GM12878 (cell line): ENCODE measurements at regions not wholly inside any gene's neighbourhood (a gene's known extent, or its start where the extent isn't known, plus 50 kb on each side); places are given as distances from the start of the nearest gene placed in this dataset.

ENCODE experiments used
- ATAC-seq: fragments of 200-7000 bp; cut with Tn5 transposase; 3 replicates; pipeline ENCODE4 v1.9.1; 2020; ENCODE audit warnings: mild to moderate bottlenecking, moderate library complexity
- BruUV-seq: library from RNA; stranded (reverse); fragments of 400-500 nt; replicated peaks from 2 replicates; lab custom pipeline; 2021; lab: Mats Ljungman, UMichigan
- CTCF ChIA-PET: fragments of 300-600 bp; sonication (Branson Sonifier 250); formaldehyde crosslinking; extraction: SDS; loops from one replicate; lab custom pipeline; 2021; ENCODE audit warnings: inconsistent platforms; lab: Yijun Ruan, JAX
- POLR2A ChIA-PET: fragments of 350-600 bp; formaldehyde crosslinking; extraction: SDS; loops from one replicate; lab custom pipeline; 2021; ENCODE audit warnings: inconsistent platforms; lab: Charles Lee
- RAD21 ChIA-PET: fragments of 300-600 bp; sonication (Branson Sonifier 250); formaldehyde crosslinking; loops from one replicate; lab custom pipeline; 2023; ENCODE audit warnings: antibody characterized with exemption; ENCODE audit not compliant: unreplicated experiment; lab: Charles Lee
- SMC1A ChIA-PET: fragments of 300-600 bp; sonication (Branson Sonifier 250); formaldehyde crosslinking; loops from one replicate; lab custom pipeline; 2023; ENCODE audit not compliant: unreplicated experiment, uncharacterized antibody; lab: Charles Lee
- DNase-seq: peaks from one replicate; pipeline ENCODE4 v3.0.0-alpha.2; 2011; ENCODE audit warnings: low read depth, low spot score
- FAIRE-seq: peaks from 3 replicates; lab custom pipeline; 2011; peaks lifted over from hg19 to GRCh38; lab: Jason Lieb, UNC
- H2AFZ ChIP-seq: 2 replicates; pipeline ENCODE4 v1.6.0; 2011; ENCODE audit warnings: low read depth, low read length, control low read depth; ENCODE audit not compliant: control insufficient read depth
- H3K27ac ChIP-seq: 2 replicates; pipeline ENCODE4 v1.5.1; 2011; ENCODE audit warnings: control low read depth; ENCODE audit not compliant: control insufficient read depth, insufficient read depth
- H3K27me3 ChIP-seq, 2 experiments: replicated peaks in 1 of 2; 2 replicates each; pipeline versions ENCODE4 v1.6.0 to v1.6.1; 2011; ENCODE audit warnings: low read length in 1 of 2; ENCODE audit not compliant: control insufficient read depth in 2 of 2, insufficient read depth in 2 of 2
- H3K36me3 ChIP-seq, 2 experiments: 2 replicates each; pipeline ENCODE4 v1.5.1; 2011; ENCODE audit warnings: low read length in 1 of 2; ENCODE audit not compliant: control insufficient read depth in 2 of 2, insufficient read depth in 2 of 2
- H3K4me1 ChIP-seq: 2 replicates; pipeline ENCODE4 v1.6.1; 2011; ENCODE audit warnings: mild to moderate bottlenecking, low read length, moderate library complexity, mixed read lengths; ENCODE audit not compliant: control insufficient read depth, insufficient read depth
- H3K4me2 ChIP-seq: 2 replicates; pipeline ENCODE4 v1.6.0; 2011; ENCODE audit warnings: control low read depth; ENCODE audit not compliant: control insufficient read depth, insufficient read depth
- H3K4me3 ChIP-seq: fragments of 200-600 bp; sonication (generic); 2 replicates; pipeline ENCODE4 v1.5.1; 2016
- H3K79me2 ChIP-seq: 2 replicates; pipeline ENCODE4 v1.6.0; 2011; ENCODE audit warnings: low read length; ENCODE audit not compliant: control insufficient read depth, insufficient read depth
- H3K9ac ChIP-seq: 2 replicates; pipeline ENCODE4 v1.8.0; 2011; ENCODE audit warnings: low read length, control low read depth, mixed read lengths; ENCODE audit not compliant: control insufficient read depth, insufficient read depth
- H3K9me3 ChIP-seq: replicated peaks from 3 replicates; pipeline ENCODE4 v1.5.1; 2011; ENCODE audit warnings: mild to moderate bottlenecking, low read length; ENCODE audit not compliant: control insufficient read depth, insufficient read depth
- H4K20me1 ChIP-seq: 2 replicates; pipeline ENCODE4 v1.6.0; 2011; ENCODE audit not compliant: control insufficient read depth, insufficient read depth
- CBFB ChIP-seq: IDR thresholded peaks from 2 replicates; pipeline ENCODE4 v1.6.1; 2016; ENCODE audit warnings: antibody characterized with exemption, low read depth
- NFYA ChIP-seq: IDR thresholded peaks from 2 replicates; pipeline ENCODE4 v1.6.1; 2011; ENCODE audit warnings: low read depth, mild to moderate bottlenecking, low read length, improper control_type of control experiment, borderline replicate concordance
- RAD21 ChIP-seq: IDR thresholded peaks from 2 replicates; pipeline ENCODE4 v1.6.1; 2011; ENCODE audit warnings: mild to moderate bottlenecking, low read depth, low read length, moderate library complexity; ENCODE audit not compliant: insufficient read depth
- RAD51 ChIP-seq: fragments of 450-650 bp; IDR thresholded peaks from 2 replicates; pipeline ENCODE4 v1.6.1; 2016; ENCODE audit warnings: moderate library complexity, mild to moderate bottlenecking, inconsistent platforms
- RCOR1 ChIP-seq: conservative IDR thresholded peaks from 2 replicates; pipeline ENCODE4 v1.6.1; 2012; ENCODE audit warnings: low read depth, low read length, improper control_type of control experiment
- SMARCA5 ChIP-seq: fragments of 450-650 bp; IDR thresholded peaks from 2 replicates; pipeline ENCODE4 v1.6.1; 2017; ENCODE audit warnings: mild to moderate bottlenecking
- WGBS: methylation state at CpG from one replicate; pipeline ENCODE4 v1.1.6; 2016; ENCODE audit warnings: low lambda C conversion rate; ENCODE audit not compliant: insufficient replicate concordance, insufficient coverage; ENCODE audit errors: missing lambda C conversion rate; 5-methylcytosine and 5-hydroxymethylcytosine counted together
- in situ Hi-C: fragments of 300-500 bp; cut with MboI; formaldehyde crosslinking; loops from 9 replicates; pipeline ENCODE4 v1.14.3; 2018; ENCODE audit warnings: mixed read lengths
- intact Hi-C: fragments of 100-400 bp; cut with micrococcal nuclease; formaldehyde crosslinking; loops from one replicate; pipeline ENCODE4 v1.14.2; 2022; ENCODE audit not compliant: unreplicated experiment
- TF ChIP-seq, protein P1 (sequence below): fragments of 450-650 bp; IDR thresholded peaks from 2 replicates; pipeline ENCODE4 v1.6.1; 2016; ENCODE audit warnings: mild to moderate bottlenecking
- TF ChIP-seq, protein P2 (sequence below): fragments of 450-650 bp; IDR thresholded peaks from 2 replicates; pipeline ENCODE4 v1.6.1; 2017; ENCODE audit warnings: mild to moderate bottlenecking, low read depth, inconsistent platforms; ENCODE audit not compliant: poor library complexity, severe bottlenecking
- TF ChIP-seq, protein P3 (sequence below): fragments of 450-650 bp; IDR thresholded peaks from 2 replicates; pipeline ENCODE4 v1.6.1; 2017; ENCODE audit warnings: mild to moderate bottlenecking

DNA sequence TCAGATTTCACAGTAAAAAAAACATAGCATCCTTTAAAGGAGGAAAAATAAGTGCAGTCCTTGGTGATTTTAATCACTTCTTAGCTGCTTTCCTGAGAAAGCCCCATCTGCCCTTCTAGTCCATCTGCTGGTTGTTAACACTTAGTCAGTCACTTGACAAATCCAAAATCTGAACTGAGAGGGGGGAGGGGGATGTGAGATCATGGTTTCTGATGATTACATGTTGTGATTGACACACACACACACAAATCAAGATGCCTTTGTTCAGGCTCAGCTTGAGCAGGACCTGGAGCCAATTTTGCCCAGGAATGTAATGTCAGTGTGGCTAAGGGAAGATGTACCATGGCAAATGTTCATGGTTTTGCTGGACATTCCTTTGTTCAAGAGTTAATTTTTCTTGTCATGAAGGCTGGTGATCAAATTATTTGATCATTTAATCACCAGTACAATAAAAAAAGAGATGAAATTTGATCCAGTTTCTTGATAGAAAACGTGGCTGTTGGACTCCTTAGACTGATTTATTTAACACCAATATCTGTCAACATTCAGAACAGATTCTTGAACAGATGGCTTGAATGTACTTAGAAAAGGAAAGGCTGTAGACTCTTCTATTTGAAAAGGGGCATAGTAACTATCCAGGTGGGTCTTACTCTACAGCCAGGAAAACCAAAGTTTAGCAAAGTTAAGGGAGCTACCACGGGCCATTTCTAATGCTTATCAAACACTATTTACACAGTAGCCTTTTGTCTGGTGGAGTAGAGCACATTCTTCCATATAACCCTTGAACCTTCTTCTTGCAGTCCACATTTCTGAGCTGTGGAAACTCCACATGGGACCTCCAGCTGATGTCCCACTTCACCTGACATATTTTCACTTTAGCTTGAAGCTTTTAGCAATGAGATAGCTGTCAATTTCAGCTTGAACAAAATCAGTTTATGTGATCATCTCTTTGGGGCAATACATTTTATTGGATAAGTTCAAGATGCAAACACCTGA, 408.7 kb downstream of the PIK3C3 start:
- no peak for TF ChIP-seq CBFB
- TF ChIP-seq, protein P1, sequence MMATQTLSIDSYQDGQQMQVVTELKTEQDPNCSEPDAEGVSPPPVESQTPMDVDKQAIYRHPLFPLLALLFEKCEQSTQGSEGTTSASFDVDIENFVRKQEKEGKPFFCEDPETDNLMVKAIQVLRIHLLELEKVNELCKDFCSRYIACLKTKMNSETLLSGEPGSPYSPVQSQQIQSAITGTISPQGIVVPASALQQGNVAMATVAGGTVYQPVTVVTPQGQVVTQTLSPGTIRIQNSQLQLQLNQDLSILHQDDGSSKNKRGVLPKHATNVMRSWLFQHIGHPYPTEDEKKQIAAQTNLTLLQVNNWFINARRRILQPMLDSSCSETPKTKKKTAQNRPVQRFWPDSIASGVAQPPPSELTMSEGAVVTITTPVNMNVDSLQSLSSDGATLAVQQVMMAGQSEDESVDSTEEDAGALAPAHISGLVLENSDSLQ, result peak; percentile 22; the same call in 1 of the 2 replicates
- TF ChIP-seq, all 136 proteins: peak for 1
- no TSS peak for BruUV-seq
- H3K79me2 ChIP-seq, result no peaks in the 10 kb centered on the region
- H3K27me3 ChIP-seq, result no peaks in the 10 kb centered on the region
- no peaks in the 10 kb centered on the region for H3K4me1 ChIP-seq
- RAD21 ChIA-PET, result no interaction called here
- 4% methylated on average over 2 of the region's 2 CpGs for WGBS
- H2AFZ ChIP-seq, result no peak overlapping the region
- H3K4me2 ChIP-seq, result no peak overlapping the region
- ATAC-seq (no peak), FAIRE-seq (no peak), DNase-seq (no peak)
- in situ Hi-C loops, result no loop called here
- no peak overlapping the region for H3K27ac ChIP-seq
- intact Hi-C loops, result no loop called here
- POLR2A ChIA-PET, result no interaction called here
- no peak overlapping the region for H3K4me3 ChIP-seq
- no peaks in the 10 kb centered on the region for H3K36me3 ChIP-seq
- no peaks in the 10 kb centered on the region for H4K20me1 ChIP-seq
- H3K9me3 ChIP-seq, result no peaks in the 10 kb centered on the region
- CTCF ChIA-PET, result no interaction called here
- SMC1A ChIA-PET, result interaction anchor here (1.1 kb wide), 1 partner anchor 249 kb away, joined by 3 read pairs; no protein-coding TSS in a partner anchor
- H3K9ac ChIP-seq, result no peak overlapping the region

DNA sequence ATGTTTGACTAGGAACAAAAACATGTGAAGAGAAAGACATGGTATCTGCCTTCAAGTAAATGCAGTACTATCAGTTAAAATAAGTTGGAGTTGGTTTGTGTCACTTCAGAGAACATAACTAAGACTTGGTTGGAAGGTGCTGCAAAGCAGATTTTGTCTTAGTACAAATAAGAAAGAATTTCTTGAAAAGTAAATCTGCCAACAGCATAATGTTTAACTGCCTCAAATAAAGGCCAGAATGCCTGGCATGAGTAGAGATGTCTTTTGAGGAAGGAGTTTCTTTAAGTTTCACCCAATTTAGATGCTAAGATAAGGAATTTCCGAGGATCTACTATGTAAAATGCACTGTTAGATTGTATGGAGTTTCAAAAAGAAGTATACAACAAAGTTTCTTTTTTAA, 409.7 kb downstream of the PIK3C3 start:
- CTCF ChIA-PET, result no interaction called here
- Histone ChIP-seq H3K4me1 (no peaks in the 10 kb centered on the region), H3K27ac (no peak overlapping the region), H3K79me2 (no peaks in the 10 kb centered on the region), H3K27me3 (no peaks in the 10 kb centered on the region), H3K4me2 (no peak overlapping the region), H3K36me3 (no peaks in the 10 kb centered on the region), H2AFZ (no peak overlapping the region), H3K4me3 (no peak overlapping the region), H4K20me1 (no peaks in the 10 kb centered on the region), H3K9me3 (no peaks in the 10 kb centered on the region), H3K9ac (no peak overlapping the region)
- FAIRE-seq (no peak), DNase-seq (no peak), ATAC-seq (no peak)
- intact Hi-C loops (no loop called here), in situ Hi-C loops (no loop called here)
- POLR2A ChIA-PET, result no interaction called here
- no TSS peak for BruUV-seq
- WGBS, result 0% methylated on average over 1 of the region's 1 CpG
- RAD21 ChIA-PET, result no interaction called here
- SMC1A ChIA-PET, result no interaction called here
- no peak for TF ChIP-seq RAD21
- TF ChIP-seq NFYA, result no peak
- TF ChIP-seq, protein P2, sequence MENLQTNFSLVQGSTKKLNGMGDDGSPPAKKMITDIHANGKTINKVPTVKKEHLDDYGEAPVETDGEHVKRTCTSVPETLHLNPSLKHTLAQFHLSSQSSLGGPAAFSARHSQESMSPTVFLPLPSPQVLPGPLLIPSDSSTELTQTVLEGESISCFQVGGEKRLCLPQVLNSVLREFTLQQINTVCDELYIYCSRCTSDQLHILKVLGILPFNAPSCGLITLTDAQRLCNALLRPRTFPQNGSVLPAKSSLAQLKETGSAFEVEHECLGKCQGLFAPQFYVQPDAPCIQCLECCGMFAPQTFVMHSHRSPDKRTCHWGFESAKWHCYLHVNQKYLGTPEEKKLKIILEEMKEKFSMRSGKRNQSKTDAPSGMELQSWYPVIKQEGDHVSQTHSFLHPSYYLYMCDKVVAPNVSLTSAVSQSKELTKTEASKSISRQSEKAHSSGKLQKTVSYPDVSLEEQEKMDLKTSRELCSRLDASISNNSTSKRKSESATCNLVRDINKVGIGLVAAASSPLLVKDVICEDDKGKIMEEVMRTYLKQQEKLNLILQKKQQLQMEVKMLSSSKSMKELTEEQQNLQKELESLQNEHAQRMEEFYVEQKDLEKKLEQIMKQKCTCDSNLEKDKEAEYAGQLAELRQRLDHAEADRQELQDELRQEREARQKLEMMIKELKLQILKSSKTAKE, result no peak
- no peak for TF ChIP-seq RCOR1
- no peak for TF ChIP-seq SMARCA5
- no peak for TF ChIP-seq RAD51
- TF ChIP-seq, protein P3, sequence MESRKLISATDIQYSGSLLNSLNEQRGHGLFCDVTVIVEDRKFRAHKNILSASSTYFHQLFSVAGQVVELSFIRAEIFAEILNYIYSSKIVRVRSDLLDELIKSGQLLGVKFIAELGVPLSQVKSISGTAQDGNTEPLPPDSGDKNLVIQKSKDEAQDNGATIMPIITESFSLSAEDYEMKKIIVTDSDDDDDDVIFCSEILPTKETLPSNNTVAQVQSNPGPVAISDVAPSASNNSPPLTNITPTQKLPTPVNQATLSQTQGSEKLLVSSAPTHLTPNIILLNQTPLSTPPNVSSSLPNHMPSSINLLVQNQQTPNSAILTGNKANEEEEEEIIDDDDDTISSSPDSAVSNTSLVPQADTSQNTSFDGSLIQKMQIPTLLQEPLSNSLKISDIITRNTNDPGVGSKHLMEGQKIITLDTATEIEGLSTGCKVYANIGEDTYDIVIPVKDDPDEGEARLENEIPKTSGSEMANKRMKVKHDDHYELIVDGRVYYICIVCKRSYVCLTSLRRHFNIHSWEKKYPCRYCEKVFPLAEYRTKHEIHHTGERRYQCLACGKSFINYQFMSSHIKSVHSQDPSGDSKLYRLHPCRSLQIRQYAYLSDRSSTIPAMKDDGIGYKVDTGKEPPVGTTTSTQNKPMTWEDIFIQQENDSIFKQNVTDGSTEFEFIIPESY, result no peak
